ENCODE measurements at regions not wholly inside any gene's neighbourhood (a gene's known extent, or its start where the extent isn't known, plus 50 kb on each side); places are given as distances from the start of the nearest gene placed in this dataset.

DNA sequence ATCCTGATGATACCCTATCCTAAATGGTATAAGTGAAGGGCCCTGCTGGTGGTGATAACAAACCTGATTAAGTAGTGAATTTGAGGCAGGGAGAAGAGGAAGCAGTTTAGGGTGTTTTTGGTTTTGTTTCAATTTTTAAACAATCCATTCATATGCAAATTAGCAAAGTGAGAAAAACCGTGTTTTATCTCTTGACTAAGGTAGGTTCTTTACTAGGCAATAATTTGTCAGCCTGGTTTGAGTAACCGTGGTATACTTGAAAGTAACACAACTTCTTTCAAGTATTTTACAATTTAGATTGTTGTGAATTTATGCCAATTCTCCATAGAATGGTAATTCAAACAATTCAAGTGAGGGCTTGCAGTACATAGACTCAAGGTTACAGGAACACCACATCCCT lies 177.8 kb upstream of the CD180 start:
- FAIRE-seq, result no peak
- H2AFZ ChIP-seq (ENCODE audit: low read depth, low read length), result no peak overlapping the region
- dilution Hi-C loops (cut with MboI; ENCODE audit: extremely low pct_ligation_motif_present, low sequenced_read_pairs), result no loop called here

More for the DNA sequence above, 177.8 kb upstream of the CD180 start:
- no TSS peak for BruUV-seq (replicated peaks)
- Histone ChIP-seq H3K79me2 (ENCODE audit: control insufficient read depth, insufficient read depth, low read length) (no peaks in the 10 kb centered on the region), H3K9me1 (replicated peaks; ENCODE audit: control insufficient read depth, extremely low read depth, insufficient read depth, low read length) (no peaks in the 10 kb centered on the region), H3K9ac (replicated peaks; ENCODE audit: extremely low read depth, insufficient read depth, low read length) (no peak overlapping the region), H3K27ac (ENCODE audit: insufficient read depth, low read depth, low read length) (no peak overlapping the region), H3K4me3 (replicated peaks in 1 of 3; ENCODE audit: insufficient read depth in 1 of 3, low read depth in 1 of 3, low read length in 3 of 3) (no peak overlapping the region), H3K9me3 (replicated peaks; ENCODE audit: control insufficient read depth, insufficient read depth, low read length) (no peaks in the 10 kb centered on the region), H3K27me3 (ENCODE audit: control insufficient read depth in 2 of 2, insufficient read depth in 2 of 2, low read length in 2 of 2) (no peaks in the 10 kb centered on the region), H3K4me2 (ENCODE audit: insufficient read depth, low read length) (no peak overlapping the region), H3K4me1 (ENCODE audit: control insufficient read depth, extremely low read depth, insufficient read depth, low read length) (no peaks in the 10 kb centered on the region), H4K20me1 (replicated peaks; ENCODE audit: control insufficient read depth, extremely low read depth, insufficient read depth, low read length) (no peaks in the 10 kb centered on the region), H3K36me3 (ENCODE audit: control insufficient read depth in 2 of 2, extremely low read depth in 1 of 2, insufficient read depth in 2 of 2, low read length in 2 of 2) (no peaks in the 10 kb centered on the region)
- intact Hi-C loops (cut with micrococcal nuclease), result no loop called here
- ChIA-PET CTCF (no interaction called here), POLR2A (no interaction called here)
- TF ChIP-seq MYC (IDR thresholded peaks at IDR 0.05; ENCODE audit: low read depth, low read length) (no peak), JUN (IDR thresholded peaks at IDR 0.05; ENCODE audit: borderline replicate concordance, insufficient read depth, insufficient read length, low read depth) (no peak), EZH2 (IDR thresholded peaks at IDR 0.05; ENCODE audit: borderline replicate concordance, low read depth, low read length, severe bottlenecking) (no peak), POLR2A (IDR thresholded peaks at IDR 0.05; ENCODE audit: low read depth, low read length) (no peak), GATA2 (IDR thresholded peaks at IDR 0.05; ENCODE audit: insufficient read depth, insufficient read length, low read depth, low read length) (no peak), MAX (IDR thresholded peaks at IDR 0.05; ENCODE audit: insufficient read depth, insufficient read length) (no peak), FOS (IDR thresholded peaks at IDR 0.05; ENCODE audit: borderline replicate concordance, insufficient read depth, low read length) (no peak), POLR2AphosphoS5 (IDR thresholded peaks at IDR 0.05; ENCODE audit: insufficient read depth, low read depth, low read length) (no peak)
- TF ChIP-seq, protein P1, sequence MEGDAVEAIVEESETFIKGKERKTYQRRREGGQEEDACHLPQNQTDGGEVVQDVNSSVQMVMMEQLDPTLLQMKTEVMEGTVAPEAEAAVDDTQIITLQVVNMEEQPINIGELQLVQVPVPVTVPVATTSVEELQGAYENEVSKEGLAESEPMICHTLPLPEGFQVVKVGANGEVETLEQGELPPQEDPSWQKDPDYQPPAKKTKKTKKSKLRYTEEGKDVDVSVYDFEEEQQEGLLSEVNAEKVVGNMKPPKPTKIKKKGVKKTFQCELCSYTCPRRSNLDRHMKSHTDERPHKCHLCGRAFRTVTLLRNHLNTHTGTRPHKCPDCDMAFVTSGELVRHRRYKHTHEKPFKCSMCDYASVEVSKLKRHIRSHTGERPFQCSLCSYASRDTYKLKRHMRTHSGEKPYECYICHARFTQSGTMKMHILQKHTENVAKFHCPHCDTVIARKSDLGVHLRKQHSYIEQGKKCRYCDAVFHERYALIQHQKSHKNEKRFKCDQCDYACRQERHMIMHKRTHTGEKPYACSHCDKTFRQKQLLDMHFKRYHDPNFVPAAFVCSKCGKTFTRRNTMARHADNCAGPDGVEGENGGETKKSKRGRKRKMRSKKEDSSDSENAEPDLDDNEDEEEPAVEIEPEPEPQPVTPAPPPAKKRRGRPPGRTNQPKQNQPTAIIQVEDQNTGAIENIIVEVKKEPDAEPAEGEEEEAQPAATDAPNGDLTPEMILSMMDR (IDR thresholded peaks at IDR 0.05; ENCODE audit: extremely low read depth in 1 of 2, insufficient read depth in 1 of 2, low read depth in 1 of 2, low read length in 2 of 2), result no peak
- DNase-seq (ENCODE audit: low read depth, low spot score), result no peak

All from endothelial cell of umbilical vein (primary cell).